ENCODE measurements at regions not wholly inside any gene's neighbourhood (a gene's known extent, or its start where the extent isn't known, plus 50 kb on each side); places are given as distances from the start of the nearest gene placed in this dataset.
"Not testable (repeated sequence)": the region's sequence is repeated elsewhere in the genome, so short reads cannot be mapped to it uniquely, and the experiment has no call there.

- H3K4me3 ChIP-seq (ENCODE audit: insufficient read depth, low read length), result no peak overlapping the region
- no peaks in the 10 kb centered on the region for H3K79me2 ChIP-seq (ENCODE audit: insufficient read depth, low read length)
- no peaks in the 10 kb centered on the region for H3K4me1 ChIP-seq (ENCODE audit: insufficient read depth, low read length)
- H3K9me3 ChIP-seq (ENCODE audit: low read depth, low read length), result peaks cover 2% of the 10 kb centered on the region
- no peaks in the 10 kb centered on the region for H4K20me1 ChIP-seq (ENCODE audit: insufficient read depth, low read length)
- no peak overlapping the region for H2AFZ ChIP-seq (ENCODE audit: low read length)
- H3K36me3 ChIP-seq (ENCODE audit: insufficient read depth, low read length), result no peaks in the 10 kb centered on the region
- no peak for TF ChIP-seq CTCF (IDR thresholded peaks at IDR 0.05; ENCODE audit: extremely low read depth, low read depth, low read length)
- H3K4me2 ChIP-seq (ENCODE audit: insufficient read depth, low read length), result no peak overlapping the region
- no peaks in the 10 kb centered on the region for H3K27me3 ChIP-seq (ENCODE audit: insufficient read depth, low read length)
- no peak for DNase-seq (ENCODE audit: insufficient read length, low spot score, missing footprints)
- no peak overlapping the region for H3K27ac ChIP-seq (ENCODE audit: low read depth, low read length)
Observed at GRCh38 chr19:31885280-31885853, 460.0 kb upstream of the ZNF507 start.

- no peaks in the 10 kb centered on the region for H4K20me1 ChIP-seq (ENCODE audit: insufficient read depth, low read length)
- no peak for DNase-seq (ENCODE audit: insufficient read length, low spot score, missing footprints)
- no peaks in the 10 kb centered on the region for H3K9me3 ChIP-seq (ENCODE audit: low read depth, low read length)
Observed at GRCh38 chr19:31890230-31890629, 455.2 kb upstream of the ZNF507 start.

GRCh38 chr19:31892060-31892459 lies 453.4 kb upstream of the ZNF507 start:
- Histone ChIP-seq H3K9me3 (ENCODE audit: low read depth, low read length) (no peaks in the 10 kb centered on the region), H3K4me3 (ENCODE audit: insufficient read depth, low read length) (no peak overlapping the region), H3K36me3 (ENCODE audit: insufficient read depth, low read length) (no peaks in the 10 kb centered on the region), H3K27me3 (ENCODE audit: insufficient read depth, low read length) (no peaks in the 10 kb centered on the region), H2AFZ (ENCODE audit: low read length) (no peak overlapping the region), H3K79me2 (ENCODE audit: insufficient read depth, low read length) (no peaks in the 10 kb centered on the region), H3K4me1 (ENCODE audit: insufficient read depth, low read length) (no peaks in the 10 kb centered on the region), H3K4me2 (ENCODE audit: insufficient read depth, low read length) (no peak overlapping the region), H3K27ac (ENCODE audit: low read depth, low read length) (no peak overlapping the region), H4K20me1 (ENCODE audit: insufficient read depth, low read length) (no peaks in the 10 kb centered on the region)
- no peak for DNase-seq (ENCODE audit: insufficient read length, low spot score, missing footprints)
- TF ChIP-seq CTCF (IDR thresholded peaks at IDR 0.05; ENCODE audit: extremely low read depth, low read depth, low read length), result no peak

More at GRCh38 chr19:31890230-31890629, 455.2 kb upstream of the ZNF507 start:
- Histone ChIP-seq H3K79me2 (ENCODE audit: insufficient read depth, low read length) (no peaks in the 10 kb centered on the region), H3K4me3 (ENCODE audit: insufficient read depth, low read length) (no peak overlapping the region), H2AFZ (ENCODE audit: low read length) (no peak overlapping the region), H3K4me2 (ENCODE audit: insufficient read depth, low read length) (no peak overlapping the region), H3K4me1 (ENCODE audit: insufficient read depth, low read length) (no peaks in the 10 kb centered on the region), H3K27me3 (ENCODE audit: insufficient read depth, low read length) (no peaks in the 10 kb centered on the region), H3K36me3 (ENCODE audit: insufficient read depth, low read length) (no peaks in the 10 kb centered on the region), H3K27ac (ENCODE audit: low read depth, low read length) (no peak overlapping the region)
- no peak for TF ChIP-seq CTCF (IDR thresholded peaks at IDR 0.05; ENCODE audit: extremely low read depth, low read depth, low read length)

GRCh38 chr19:31893491-31893890 lies 451.9 kb upstream of the ZNF507 start:
- H3K36me3 ChIP-seq (ENCODE audit: insufficient read depth, low read length); H3K27me3 ChIP-seq (ENCODE audit: insufficient read depth, low read length); H3K27ac ChIP-seq (ENCODE audit: low read depth, low read length); H3K4me2 ChIP-seq (ENCODE audit: insufficient read depth, low read length); H3K4me3 ChIP-seq (ENCODE audit: insufficient read depth, low read length); H3K9me3 ChIP-seq (ENCODE audit: low read depth, low read length); H3K79me2 ChIP-seq (ENCODE audit: insufficient read depth, low read length); H3K4me1 ChIP-seq (ENCODE audit: insufficient read depth, low read length); DNase-seq (ENCODE audit: insufficient read length, low spot score, missing footprints); H2AFZ ChIP-seq (ENCODE audit: low read length); H4K20me1 ChIP-seq (ENCODE audit: insufficient read depth, low read length): not testable (repeated sequence)

Measured in osteoblast (primary cell).